AG09319 (cell line): ENCODE measurements at regions not wholly inside any gene's neighbourhood (a gene's known extent, or its start where the extent isn't known, plus 50 kb on each side); places are given as distances from the start of the nearest gene placed in this dataset.

Source experiments
- DNase-seq: peaks from one replicate; pipeline ENCODE4 v3.0.0-alpha.2; 2010; ENCODE audit warnings: low read depth; ENCODE audit errors: extremely low read depth
- TF ChIP-seq, protein P1 (sequence below): IDR thresholded peaks from 2 replicates; pipeline ENCODE4 v1.5.1; 2011; ENCODE audit warnings: low read depth, mild to moderate bottlenecking, inconsistent platforms, low read length, moderate library complexity

- DNase-seq: no peak
- TF ChIP-seq, protein P1, sequence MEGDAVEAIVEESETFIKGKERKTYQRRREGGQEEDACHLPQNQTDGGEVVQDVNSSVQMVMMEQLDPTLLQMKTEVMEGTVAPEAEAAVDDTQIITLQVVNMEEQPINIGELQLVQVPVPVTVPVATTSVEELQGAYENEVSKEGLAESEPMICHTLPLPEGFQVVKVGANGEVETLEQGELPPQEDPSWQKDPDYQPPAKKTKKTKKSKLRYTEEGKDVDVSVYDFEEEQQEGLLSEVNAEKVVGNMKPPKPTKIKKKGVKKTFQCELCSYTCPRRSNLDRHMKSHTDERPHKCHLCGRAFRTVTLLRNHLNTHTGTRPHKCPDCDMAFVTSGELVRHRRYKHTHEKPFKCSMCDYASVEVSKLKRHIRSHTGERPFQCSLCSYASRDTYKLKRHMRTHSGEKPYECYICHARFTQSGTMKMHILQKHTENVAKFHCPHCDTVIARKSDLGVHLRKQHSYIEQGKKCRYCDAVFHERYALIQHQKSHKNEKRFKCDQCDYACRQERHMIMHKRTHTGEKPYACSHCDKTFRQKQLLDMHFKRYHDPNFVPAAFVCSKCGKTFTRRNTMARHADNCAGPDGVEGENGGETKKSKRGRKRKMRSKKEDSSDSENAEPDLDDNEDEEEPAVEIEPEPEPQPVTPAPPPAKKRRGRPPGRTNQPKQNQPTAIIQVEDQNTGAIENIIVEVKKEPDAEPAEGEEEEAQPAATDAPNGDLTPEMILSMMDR: no peak
Observed at GRCh38 chr2:82834893-82835292, 1624.2 kb downstream of the SUCLG1 start.

DNA sequence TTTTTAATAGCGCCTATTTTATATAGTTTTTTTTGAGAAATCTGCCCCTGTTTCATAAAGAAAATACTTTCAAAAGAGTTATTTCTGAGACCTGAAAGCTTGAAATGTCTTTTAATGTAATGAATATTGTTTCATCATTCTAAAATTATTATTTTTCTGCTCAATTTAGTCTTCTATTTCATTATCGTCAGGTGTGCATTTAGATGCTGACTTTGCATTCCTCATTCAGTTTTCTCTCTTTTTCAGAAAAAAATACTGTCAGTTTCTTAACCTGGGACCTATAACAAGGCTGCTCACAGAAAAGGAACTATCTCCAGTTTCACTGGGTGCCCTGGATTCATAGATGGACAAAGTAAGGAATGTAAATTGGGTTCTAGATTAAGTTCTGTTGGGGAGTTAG is 1631.7 kb downstream of the SUCLG1 start:
- TF ChIP-seq, protein P1: no peak
- DNase-seq: no peak

GRCh38 chr2:82826437-82826836 is 1632.6 kb downstream of the SUCLG1 start:
- TF ChIP-seq, protein P1: no peak
- no peak for DNase-seq

DNA sequence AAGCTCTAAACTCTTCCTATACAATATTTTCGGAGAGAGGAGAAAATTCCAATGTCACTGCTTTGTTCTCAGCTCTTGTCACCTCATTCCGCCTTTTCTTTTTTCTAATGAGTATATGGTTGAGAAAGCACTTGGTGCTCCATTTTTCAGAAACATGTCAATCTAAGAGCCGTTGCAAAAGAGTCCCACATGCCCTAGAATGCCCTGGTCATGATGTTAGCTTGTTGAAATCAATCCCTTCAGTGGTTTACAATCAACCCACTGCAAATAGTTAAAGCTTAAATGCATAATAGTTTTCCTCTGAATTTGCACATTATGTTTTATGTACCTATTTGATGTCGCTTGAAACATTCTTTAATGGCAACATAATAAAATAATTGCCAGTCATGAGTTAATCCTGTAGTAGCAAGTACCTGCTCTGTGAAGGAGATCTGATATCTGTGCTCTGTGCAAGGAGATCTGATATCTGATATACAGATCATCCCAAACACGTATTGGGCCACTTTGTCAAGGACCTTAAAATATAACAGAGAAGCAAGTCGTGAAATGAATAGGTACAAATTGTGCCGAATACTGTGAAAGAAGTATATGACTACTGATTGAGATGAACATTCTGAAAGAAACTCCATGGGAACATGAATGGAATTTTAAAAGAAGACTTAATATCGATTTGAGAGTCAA is 1633.5 kb downstream of the SUCLG1 start:
- DNase-seq: no peak
- TF ChIP-seq, protein P1: no peak

GRCh38 chr2:82823892-82824291 is 1635.2 kb downstream of the SUCLG1 start:
- DNase-seq: no peak
- TF ChIP-seq, protein P1: no peak

GRCh38 chr2:82819951-82820350 is 1639.1 kb downstream of the SUCLG1 start:
- TF ChIP-seq, protein P1: no peak
- no peak for DNase-seq

GRCh38 chr2:82814146-82814545 is 1644.9 kb downstream of the SUCLG1 start:
- TF ChIP-seq, protein P1: no peak
- DNase-seq: no peak
